KBM-7 (cell line): ENCODE measurements at regions not wholly inside any gene's neighbourhood (a gene's known extent, or its start where the extent isn't known, plus 50 kb on each side); places are given as distances from the start of the nearest gene placed in this dataset.

Experiments
- DNase-seq: peaks from one replicate; pipeline ENCODE4 v3.0.0-alpha.2; 2015
- in situ Hi-C: fragments of 300-500 bp; cut with MboI; formaldehyde crosslinking; loops from 2 replicates; pipeline ENCODE4 v1.14.3; 2020; ENCODE audit warnings: low sequenced_read_pairs, low pct_unique_long_range_greater_than_20kb, mixed read lengths

DNA sequence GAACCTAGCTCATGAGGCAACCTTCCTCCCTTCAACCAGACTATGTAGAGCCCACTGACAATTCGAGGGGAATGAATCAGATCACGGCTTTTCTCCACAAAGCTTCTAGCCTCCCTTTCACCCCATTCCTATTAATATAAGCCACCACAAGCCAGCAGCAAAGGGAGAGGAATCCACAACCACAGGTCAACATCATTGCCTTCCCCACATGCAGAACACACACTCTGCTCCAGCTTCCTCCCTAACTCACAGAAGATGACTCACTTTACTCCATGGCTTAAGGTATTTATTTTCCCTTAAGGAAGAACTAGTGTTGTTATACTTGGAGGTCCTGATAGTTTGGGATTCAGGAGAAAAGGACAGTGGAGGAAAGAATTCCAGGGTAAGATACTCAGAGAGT, 272.2 kb downstream of the C1D start:
- in situ Hi-C loops, result no loop called here

DNA sequence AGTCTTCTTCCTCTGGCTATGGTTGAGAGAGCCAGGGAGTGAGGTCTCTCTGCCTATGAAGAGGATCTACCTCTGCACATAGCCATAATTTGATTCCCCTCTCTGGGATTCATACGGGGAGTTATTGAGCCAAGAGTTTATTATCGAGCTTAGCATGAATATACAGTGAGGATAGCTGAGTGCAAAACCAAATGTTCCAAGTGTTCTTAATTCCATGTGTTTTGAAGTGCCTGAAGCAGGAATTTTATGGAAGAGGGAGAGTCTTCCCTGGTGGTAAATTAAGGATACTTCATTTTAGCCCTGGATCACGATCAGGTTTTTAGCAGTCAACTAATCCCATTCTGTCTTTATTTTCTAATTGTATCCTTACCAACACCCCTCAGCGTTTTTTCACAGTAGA, 270.6 kb downstream of the C1D start:
- no peak for DNase-seq
- in situ Hi-C loops, result no loop called here

More for the DNA sequence above, 272.2 kb downstream of the C1D start:
- DNase-seq, result no peak

DNA sequence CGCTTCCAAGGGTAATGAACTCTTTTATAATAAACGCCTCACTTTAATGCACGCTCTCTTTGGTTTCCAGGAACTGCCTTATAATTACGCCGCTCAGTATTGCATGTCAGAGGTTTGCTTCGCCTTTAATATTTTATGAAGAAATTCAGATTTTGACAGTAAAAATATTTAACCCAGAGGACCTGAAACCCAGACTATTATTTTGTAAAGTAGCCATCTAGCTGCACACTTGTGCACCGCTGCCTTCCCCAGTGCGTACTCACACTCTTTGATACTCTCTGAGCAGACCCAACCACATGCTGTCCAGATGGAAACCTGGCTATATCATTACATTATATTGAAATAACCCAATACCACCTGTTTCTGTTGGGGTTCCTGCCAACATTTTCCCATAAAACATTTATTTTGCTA, 270.1 kb downstream of the C1D start:
- in situ Hi-C loops, result no loop called here
- no peak for DNase-seq

DNA sequence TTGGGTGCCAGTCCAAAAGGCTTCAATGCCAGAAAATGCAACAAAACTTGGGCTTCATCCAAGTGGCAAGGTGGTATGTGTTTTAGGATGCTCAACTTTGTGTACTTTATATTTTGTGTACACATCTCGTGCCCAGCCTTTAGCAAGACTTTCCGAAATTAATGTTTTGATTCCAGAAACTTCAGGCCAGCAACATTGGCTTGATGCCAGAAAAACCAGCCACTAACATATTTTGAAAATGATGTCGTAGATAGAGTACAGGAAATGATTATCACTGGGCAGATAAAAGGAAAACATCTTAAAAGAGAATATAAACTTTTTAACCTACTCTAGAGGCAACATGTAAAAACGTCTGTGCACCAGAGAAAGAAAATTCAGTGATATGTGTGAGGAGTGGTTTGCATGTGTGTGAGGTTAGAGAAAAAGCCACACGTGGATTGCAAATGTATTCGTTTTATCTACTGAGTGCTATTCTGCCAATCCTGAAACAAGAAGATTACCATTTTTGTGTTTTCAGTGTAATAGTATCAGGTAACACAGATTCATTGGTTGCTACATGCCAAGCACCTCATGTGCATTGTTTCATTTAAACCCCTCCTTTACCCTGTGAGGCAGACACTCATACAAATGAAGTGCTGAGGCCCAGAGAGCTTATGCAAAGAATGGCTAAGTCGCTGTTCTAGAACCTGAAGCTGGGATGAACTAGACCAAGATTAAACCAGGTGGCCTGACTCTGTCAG, 264.8 kb downstream of the C1D start:
- in situ Hi-C loops, result no loop called here
- no peak for DNase-seq

DNA sequence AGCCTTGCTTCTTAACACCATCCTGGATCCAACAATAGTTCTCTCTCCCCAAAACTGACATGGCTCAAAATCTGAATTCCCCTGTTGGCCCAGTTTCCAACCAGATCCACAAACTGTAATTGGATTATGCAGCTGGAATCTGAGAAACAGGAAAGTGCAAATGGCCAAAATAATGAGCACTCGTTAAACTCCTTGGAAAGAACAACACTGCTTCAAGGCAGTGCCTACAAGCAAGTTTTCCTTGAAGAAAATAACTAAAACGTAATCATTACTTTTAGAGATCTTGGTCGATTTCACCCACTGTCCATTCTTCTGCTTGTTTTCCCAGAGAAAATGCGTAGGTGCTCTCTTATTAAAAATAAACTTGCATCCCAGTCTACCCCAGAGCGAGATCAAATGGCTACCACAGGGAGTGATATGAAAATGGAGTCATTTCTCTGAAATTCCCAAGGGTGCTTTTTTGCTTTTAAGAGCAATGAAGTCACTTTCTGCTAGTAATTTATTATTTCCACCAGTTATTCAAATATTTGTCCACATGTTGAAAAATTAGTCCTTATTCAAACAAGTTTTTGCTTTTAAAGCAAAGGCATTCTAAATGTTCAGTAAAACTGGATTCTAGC, 264.2 kb downstream of the C1D start:
- no peak for DNase-seq
- in situ Hi-C loops, result no loop called here

DNA sequence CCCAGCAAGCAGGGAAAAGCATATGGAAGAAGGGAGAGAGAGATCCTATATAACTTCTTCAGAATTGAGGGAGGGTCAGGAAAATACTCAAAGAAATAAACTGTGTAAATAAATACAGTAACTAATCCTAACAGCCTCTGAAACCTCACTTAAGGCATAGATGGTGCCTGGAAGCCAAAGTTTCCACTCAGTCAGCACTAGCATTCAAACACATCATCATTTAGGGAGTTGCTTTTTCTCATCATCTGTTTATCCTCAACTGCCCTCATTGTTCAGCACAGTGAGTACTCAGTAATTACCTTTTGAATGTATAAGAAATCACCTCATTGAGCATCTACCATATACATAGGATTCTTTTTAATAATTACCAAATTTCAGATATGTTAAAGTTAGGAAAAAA, 262.9 kb downstream of the C1D start:
- in situ Hi-C loops, result no loop called here

DNA sequence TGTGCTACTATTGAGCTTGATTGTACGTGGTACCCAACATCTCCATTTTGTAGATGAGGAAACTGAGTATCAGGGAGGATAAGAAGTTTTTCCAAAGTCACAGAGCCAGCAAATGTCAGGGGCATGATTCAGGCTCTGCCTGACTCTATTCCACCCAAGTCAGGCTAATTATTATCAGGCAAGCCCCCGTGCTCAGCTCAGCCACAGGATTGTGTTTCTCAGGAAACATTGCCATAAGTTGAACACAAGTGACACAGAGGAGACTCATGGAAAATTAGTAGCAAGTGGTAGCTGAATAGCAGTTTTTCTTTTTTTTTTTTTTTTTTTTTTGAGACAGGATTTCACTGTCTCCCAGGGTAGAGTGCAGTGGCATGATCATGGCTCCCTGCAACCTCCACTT, 260.5 kb downstream of the C1D start:
- in situ Hi-C loops, result no loop called here
- no peak for DNase-seq

More for the DNA sequence above, 262.9 kb downstream of the C1D start:
- no peak for DNase-seq

DNA sequence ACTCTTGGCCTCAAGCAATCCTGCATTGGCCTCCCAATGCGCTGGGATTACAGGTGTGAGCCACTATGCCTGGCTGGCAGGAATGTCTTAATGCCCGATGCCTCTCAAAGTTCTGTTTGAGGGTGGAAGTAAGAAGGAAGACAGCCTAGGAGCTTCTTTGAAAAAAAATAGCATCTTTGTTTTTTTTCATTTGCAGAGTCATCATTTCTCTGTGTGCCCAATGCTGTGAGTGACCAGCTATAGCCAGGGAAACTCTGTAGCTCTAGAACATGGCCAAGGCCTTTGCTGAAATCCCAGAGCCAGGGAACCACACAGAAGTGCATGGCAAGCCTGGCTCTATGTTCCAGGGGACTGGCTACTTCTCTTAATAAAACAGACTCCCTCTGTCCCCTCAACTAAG, 260.0 kb downstream of the C1D start:
- no peak for DNase-seq
- in situ Hi-C loops, result no loop called here

DNA sequence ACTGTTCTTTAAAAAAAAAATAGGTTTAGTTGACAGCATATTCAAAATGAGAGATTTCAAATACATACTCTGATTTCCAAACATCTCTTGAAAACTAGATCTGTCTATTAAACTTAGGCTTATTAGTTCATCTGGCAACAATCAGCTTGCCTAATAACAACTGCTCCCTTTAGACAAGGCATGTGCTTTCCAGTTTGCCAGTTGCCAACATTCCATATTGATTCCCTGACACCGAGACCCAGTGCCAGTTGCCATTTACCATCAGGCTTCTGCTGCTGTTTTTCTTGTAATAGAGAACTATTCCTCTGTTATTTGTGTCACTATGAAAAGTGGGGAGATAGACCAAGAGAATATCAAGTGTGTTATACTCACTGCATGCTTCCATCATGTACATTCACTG, 256.0 kb downstream of the C1D start:
- in situ Hi-C loops, result no loop called here
- DNase-seq, result no peak

DNA sequence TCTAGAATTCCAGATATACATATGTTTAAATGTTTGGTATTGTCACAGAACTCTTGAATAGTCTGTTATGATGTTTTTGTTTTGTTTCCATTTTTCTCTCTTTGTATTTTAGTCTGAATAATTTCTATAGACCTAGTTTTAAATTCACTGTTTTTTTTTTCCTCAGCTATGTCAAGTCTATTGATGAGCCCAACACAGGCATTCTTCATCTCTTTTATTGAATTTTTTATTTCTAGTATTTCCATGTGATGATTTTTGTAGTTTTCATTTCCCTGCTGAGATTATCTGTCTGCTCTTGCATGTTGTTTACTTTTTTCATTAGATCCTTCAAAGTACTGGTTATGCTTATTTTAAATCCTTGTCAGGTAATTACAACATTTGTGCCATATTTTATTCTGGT, 254.7 kb downstream of the C1D start:
- in situ Hi-C loops, result no loop called here
- no peak for DNase-seq

DNA sequence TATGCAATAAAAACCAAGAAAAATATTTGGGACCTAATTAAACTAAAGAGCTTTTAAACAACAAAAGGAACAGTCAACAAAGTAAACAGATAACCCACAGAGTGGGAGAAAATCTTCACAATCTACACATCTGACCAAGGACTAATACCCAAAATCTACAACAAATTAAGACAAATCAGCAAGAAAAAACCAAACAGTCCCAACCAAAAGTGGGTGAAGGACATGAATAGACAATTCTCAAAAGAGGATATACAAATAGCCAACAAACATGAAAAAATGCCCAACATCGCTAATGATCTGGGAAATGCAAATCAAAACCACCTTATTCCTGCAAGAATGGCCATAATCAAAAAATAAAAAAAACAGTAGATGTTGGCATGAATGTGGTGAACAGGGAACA, 250.1 kb downstream of the C1D start:
- in situ Hi-C loops, result no loop called here
- no peak for DNase-seq

DNA sequence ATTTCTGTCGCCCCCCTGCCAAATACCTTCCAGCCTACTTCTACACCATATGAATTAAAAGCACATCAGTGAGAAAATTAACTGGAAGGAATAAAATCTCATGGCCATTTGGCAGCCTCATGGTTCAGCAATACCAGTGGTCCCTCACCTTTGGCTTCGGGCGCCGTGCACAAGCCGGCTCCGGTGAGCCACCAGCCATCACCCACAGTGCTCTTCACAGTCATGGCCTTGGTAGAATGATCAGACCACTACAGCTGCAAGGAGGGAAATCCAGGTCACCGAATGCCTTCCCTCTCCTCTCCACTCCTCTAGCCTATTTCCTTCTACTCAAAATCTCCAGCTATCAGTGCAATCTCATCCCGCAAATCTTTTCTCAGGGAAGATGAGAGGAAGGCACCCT, 239.1 kb downstream of the C1D start:
- in situ Hi-C loops, result no loop called here
- DNase-seq, result no peak

DNA sequence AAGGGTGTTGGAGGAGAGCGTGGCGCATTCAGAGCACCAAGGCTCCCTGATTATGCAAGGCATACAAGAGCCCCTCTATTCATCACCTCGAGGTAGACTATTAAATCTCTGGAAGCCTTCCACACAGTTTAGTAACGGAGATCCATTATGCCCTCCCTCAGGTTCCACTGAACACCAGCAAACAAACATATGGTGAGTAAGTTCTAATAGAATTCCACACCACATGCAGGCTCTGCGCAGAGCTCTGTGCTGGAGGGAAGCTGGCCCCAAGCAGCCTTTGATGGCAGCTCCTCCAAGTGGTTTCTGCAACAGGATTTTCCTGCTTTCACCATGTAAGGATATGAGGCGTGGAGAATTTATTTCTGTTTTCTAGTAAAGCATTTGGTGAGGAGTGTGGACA, 238.6 kb downstream of the C1D start:
- no peak for DNase-seq
- in situ Hi-C loops, result no loop called here

DNA sequence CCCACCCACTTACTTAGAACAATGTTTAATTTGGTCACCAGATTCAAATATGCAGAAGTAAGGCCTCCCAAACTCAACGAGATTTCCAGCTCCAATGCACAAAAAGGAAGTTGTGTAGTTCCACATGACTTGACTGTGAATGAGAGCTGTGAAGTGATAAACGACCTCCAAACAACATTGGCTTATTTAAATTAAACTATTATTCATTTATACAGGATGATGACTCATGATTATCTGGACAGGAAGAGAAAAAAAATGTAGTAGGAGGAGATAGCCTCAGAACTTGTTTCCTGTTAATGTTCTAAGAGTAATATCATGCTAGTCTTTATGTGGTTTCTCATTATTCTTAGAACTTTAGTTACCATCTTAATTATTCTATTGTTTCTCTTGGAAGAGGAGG, 237.3 kb downstream of the C1D start:
- peak; percentile 26 for DNase-seq
- in situ Hi-C loops, result no loop called here

DNA sequence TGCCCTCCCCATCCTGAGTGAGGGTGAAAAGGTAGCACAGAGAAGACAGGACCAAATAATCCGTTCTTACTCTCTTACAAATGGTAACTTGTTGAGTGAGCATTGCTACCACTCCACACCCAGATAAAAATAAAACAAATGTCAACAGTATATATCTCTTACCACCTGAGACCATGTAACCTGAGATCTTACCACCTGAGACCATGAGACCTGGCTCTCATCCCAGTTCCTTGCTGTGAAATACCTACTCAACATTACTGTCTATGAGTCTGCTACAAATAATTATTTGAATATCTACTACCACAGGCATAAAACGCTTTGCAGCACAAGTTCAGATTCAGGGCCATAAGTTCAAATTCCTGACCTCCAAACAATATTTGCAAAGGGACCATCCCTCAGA, 234.7 kb downstream of the C1D start:
- in situ Hi-C loops, result no loop called here
- no peak for DNase-seq

DNA sequence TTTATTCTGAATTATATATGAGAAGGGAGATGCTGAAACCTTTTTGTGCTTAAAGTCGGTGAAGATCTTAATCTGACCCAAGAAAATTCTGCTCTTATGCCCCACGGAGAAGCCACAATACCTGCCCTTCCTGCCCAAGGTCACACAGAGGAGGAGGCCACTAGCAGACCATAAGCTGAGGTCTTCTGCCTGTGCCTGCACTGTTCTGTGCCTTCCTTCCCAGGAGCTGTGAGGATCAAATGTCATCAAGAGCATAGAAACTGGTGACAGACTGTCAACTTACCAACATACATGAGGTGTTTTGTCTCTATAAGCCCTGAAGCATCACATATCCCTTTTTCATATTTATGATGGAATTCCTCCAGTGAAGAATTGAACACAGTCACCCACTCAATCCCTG, 233.3 kb downstream of the C1D start:
- in situ Hi-C loops, result no loop called here

DNA sequence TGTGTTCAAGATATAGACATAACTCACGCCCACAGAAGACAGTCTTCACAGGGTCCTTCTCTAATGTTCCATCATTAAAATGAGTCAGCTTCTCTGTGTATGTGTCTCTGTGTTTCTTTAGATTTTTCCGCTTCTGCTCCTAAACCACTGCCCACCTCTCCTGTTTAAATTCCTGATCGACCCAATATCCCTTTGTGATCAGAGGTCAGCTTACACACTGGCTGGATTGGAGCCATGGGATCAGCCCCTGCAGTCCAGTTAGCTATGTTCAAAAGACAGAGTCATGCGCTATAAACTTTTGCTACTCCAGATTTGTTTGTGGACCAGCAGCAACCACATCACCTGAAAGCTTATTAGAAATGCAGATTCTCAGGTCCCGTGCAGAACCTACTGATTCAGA, 229.2 kb downstream of the C1D start:
- DNase-seq, result no peak

More for the DNA sequence above, 233.3 kb downstream of the C1D start:
- no peak for DNase-seq

DNA sequence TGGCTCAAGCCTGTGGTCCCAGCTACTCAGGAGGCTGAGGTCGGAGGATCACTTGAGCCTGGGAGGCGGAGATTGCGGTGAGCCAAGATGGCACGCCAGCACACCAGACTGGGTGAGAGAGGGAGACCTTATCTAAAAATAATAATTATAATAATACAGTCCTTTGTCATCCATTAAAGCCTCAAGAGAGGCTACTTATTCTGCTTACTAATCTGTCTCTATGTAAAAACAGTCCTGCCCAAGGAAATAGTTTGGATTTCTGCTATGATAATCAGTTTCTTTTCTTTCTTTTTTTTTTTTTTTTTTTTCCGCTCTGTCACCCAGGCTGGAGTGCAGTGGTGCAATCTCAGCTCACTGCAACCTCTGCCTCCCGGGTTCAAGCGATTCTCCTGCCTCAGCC, 228.3 kb downstream of the C1D start:
- in situ Hi-C loops, result no loop called here
- no peak for DNase-seq

More for the DNA sequence above, 229.2 kb downstream of the C1D start:
- in situ Hi-C loops, result no loop called here

DNA sequence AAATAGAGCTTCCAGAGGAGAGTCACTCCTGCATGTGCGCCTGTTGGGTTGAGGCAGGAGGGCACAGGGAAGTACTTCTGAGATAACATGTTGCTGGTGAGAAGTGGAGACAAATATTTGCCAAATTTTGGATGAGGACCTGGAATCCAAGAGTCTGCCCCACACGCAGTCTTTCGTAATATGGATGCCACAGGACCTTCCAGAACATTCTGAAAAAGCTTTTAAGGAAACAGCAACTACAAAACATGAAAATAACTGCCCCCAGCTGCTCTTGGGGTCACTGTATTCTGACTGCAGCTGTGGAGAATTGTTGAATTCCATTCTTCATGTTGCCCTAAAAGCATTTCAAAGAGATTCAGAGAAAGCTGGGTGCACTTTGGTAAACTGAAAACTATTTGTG, 227.5 kb downstream of the C1D start:
- DNase-seq, result no peak
- in situ Hi-C loops, result no loop called here

DNA sequence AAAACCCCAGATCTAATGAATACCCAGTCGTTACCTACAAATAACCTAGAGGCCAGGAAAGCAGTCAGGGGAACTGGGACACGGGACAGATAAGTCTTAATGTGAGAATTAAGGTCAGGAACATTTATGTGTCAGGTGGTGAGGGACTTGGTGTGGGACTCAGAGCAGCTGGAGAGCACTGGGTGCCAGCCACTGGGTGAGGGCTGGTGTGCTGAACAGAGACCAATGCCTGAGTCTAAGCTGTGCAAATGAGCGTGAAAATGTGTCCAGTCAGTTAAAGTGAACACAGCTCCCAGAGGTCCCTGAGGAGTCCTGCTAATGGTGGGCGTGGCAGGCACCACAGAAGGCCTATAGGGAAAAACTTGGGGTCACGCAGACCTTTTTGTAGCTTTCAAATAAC, 225.9 kb downstream of the C1D start:
- in situ Hi-C loops, result no loop called here

DNA sequence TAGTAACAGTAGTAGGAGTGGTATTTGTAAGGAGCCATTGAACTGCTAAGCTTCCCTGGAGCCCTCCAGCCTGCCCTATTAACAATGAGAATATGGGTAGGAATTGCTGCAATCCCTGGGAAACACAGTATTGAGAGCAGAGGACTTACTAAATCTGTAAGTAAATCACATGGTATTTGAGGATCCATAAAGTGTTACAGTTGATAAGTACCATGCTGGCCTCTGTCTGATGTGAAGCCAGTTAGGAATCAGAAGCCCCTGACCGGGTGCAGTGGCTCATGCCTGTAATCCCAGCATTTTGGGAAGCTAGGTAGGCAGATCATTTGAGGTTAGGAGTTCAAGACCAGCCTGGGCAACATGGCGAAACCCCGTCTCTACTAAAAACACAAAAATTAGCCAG, 224.6 kb downstream of the C1D start:
- DNase-seq, result no peak
- in situ Hi-C loops, result no loop called here

More for the DNA sequence above, 225.9 kb downstream of the C1D start:
- DNase-seq, result no peak
